GM21447 (cell line): ENCODE measurements at regions not wholly inside any gene's neighbourhood (a gene's known extent, or its start where the extent isn't known, plus 50 kb on each side); places are given as distances from the start of the nearest gene placed in this dataset.

ENCODE experiments used
- ATAC-seq: cut with Tn5 transposase; IDR thresholded peaks from one replicate; pipeline ENCODE4 v1.9.1; 2021; ENCODE audit not compliant: unreplicated experiment

DNA sequence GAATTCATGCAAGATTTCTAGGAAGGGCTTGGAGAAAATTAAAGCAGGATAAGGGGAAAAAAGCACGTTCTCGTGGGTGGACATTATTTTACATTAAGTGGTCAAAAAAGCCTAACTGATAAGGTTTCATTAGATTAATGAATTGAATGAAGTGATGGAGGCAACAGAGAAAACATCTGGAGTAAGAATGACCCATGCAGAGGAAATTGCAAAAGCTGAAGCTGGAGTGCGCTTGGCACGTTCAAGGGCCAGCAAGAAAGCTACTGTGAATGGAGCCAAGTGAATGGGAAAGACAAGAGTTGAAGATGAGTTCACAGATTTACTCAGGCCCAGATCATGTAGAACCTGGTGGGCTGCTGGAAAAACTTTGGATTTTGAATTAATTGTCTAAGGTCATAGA lies 777.9 kb downstream of the DACH1 start:
- no peak for ATAC-seq

DNA sequence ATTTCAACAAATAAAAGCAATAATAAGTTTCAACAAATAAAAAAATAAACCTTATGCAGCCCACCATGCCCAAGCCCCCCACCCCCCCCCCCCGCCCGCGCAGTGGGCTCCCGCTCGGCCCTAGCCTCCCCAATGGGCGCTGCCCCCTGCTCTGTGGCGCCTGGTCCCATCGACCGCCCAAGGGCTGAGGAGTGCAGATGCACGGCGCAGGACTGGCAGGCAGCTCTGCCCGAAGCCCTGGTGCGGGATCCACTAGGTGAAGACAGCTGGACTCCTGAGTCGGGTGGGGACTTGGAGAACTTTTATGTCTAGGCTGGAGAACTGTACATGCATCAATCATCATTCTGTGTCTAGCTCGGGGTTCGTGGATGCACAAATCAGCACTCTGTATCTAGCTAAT lies 779.6 kb downstream of the DACH1 start:
- ATAC-seq = no peak

DNA sequence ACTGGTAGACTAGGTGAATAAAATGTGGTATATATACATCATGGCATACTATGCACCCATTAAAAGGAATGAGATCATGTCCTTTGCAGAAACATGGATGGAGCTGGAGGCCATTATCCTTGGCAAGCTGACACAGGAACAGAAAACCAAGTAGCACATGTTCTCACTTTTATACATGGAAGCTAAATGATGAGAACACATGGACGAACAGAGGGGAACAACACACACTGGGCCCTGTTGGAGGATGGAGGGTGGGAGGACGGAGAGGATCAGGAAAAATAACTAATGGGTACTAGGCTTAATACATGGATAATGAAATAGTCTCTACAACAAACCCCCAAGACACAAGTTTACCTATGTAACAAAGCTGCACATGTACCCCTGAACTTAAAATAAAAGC lies 780.0 kb downstream of the DACH1 start:
- no peak for ATAC-seq

DNA sequence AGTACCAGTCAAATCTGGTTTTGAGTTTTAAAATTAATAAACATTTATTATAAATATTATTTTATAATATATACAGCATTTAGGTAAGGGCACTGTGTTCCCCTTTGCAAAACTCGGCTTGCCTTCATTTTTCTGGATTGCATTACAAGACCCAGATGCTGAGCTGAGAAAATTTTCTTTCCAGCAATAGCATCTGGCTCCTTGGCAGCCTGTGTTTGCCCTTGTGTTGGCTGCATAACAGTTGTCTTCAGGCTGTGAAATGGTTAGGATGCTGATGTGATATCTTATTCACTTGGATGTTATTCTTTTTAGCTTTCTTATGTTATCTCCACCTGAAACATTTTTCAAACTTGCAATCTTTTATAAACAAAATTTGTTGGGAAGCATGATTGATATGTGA lies 784.4 kb downstream of the DACH1 start:
- no peak for ATAC-seq

DNA sequence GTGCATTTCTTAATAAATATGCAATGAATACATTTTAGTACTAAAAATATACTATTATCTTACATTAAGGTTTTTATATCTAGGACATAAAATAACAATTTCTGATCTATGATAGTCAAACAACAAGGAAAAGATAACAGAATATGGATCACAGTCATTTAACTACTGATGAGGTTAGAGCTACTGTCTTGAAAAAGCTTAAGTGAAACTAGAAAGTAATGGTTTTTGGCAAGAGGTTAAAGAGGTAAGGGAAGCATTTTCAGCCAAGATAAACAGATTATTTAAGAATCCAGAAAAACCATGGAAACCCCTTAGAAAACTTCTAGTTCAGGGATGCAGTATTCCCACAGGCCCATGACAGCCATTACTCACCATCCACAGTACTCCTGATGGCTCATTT lies 787.4 kb downstream of the DACH1 start:
- no peak for ATAC-seq

DNA sequence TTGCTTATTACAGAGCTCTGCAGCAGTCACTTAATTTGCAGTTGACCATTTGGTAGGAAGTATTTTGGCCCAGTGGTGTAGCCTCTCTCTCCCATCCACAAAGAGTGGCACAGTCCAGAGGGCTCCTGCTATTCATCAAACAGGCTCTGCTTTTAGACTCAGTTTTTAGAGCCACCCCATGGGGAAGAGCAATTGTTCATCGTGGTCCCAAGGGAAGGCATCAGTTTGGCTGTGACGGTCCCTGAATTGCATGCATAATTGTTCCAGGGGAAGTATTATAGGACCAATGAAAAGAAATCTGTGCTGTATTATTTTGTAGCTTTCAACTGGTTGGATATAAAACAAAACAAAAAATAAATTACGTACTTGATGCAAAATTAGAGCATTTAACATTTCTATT lies 799.0 kb downstream of the DACH1 start:
- ATAC-seq = no peak

DNA sequence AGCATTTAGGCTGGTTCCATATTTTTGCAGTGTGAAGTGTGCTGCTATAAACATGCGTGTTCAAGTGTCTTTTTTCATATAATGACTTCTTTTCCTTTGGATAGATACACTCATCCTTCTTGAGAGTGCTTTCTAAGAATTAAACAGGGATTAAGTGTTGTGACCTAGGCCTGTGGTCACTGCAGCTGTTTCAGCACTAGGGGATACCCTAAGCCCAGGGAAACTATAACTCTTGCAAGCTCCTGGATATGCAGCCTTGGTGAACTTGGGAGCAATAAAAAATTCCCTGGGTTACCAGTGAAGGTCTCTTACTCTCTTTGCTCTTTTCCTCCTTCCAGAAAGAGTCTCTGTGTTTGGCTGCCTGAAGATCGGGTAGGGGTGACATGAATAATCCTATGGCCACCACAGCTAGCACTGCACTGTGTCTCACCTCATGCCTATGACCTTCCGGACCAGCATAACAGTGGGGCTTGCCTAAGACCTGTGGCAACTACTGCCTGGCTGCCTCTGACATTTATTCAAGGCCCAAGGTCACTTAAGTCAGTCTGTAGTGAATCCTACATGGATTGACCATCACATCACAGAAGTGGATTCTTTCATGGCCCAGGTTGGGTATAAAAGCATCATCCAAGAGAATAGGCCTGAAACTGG lies 799.7 kb downstream of the DACH1 start:
- ATAC-seq = no peak

DNA sequence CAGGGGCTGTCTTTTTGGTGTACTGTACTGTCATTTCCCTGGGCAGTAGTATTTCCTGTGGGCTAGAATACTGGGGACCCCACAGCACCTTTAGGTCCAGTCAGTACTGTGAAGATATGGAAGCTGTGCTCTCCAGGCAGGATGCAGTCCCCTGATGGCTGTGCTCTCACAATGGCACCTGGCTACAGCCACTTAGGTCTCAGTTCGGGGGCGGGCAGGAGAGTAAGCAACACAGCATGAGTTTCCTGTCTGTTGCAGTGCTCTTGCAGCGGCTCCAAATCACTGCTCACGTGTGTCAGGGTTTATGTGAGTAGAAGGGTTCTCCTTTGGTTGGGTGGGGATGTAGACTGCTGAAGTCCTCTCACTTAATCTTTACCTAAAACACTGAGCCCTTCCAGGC lies 810.4 kb downstream of the DACH1 start:
- no peak for ATAC-seq

DNA sequence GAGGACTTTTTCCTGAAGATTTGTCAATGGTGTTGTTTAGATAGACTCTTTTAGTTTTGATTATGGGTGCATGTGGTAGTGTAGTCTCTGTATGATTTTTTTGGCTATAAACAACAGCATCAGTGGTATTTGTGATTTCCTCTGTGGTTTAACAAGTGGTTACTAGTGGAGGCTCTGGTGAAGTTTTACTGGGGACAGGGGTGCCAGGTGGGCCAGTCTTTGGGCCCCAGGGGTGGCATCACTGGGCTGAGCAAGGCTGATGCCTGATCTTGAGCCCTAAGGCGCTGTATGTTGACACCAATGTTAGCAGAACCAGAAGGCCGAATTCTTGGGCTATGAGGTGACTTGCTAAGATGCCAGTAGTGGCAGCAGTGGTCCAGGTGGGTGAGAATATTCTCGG lies 811.4 kb downstream of the DACH1 start:
- no peak for ATAC-seq

DNA sequence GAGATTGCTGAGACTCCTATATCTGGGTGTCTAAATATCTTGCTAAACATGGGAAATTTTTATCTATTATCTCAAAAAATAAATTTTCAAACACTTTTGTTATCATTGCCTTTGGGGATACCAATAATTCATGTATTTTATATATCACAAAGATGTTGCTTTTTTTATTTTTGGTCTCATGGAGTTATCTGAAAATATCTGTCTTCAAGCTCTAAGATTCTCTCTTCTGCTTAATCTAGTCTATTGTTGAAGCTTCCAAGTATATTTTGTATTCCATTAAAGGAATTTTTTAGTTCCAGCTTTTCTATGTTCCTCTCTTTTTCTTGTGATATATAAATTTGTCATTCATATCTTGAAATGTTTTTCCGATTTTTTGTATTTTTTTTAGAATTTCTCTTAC lies 812.0 kb downstream of the DACH1 start:
- ATAC-seq = no peak

DNA sequence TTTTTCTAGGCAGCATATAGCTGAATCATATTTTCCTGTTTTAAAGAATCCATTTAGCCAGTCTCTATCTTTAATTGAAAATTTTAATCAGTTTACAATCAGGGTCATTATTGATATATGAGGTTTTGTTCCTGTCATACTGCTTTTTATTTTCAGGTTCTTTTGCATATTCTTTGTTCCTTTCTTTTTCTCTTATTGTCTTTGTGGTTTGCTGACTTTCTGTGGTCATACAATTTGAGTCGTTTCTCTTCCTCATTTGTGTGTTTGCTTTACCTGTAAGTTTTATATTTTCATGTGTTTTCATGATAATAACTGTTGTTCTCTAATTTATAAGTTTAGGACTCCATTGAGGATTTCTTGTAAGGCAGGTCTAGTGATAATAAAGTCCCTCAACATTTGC lies 812.6 kb downstream of the DACH1 start:
- peak; percentile 69 for ATAC-seq

DNA sequence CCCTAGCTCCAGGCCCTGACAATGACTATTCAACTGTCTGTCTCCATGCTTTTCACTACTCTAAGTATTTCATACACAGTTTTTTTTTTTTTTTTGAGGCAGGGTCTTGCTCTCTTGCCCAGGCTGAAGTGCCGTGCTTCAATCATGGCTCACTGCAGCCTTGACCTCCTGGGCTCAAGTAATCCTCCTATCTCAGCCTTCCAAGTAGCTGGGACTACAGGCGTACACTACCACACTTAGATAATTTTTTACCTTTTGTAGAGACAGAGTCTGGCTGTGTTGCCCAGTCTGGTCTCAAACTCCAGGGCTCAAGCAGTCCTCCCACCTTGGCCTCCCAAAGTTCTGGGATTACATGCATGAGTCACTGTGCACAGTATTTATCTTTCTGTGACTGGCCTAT lies 815.4 kb downstream of the DACH1 start:
- ATAC-seq = no peak

DNA sequence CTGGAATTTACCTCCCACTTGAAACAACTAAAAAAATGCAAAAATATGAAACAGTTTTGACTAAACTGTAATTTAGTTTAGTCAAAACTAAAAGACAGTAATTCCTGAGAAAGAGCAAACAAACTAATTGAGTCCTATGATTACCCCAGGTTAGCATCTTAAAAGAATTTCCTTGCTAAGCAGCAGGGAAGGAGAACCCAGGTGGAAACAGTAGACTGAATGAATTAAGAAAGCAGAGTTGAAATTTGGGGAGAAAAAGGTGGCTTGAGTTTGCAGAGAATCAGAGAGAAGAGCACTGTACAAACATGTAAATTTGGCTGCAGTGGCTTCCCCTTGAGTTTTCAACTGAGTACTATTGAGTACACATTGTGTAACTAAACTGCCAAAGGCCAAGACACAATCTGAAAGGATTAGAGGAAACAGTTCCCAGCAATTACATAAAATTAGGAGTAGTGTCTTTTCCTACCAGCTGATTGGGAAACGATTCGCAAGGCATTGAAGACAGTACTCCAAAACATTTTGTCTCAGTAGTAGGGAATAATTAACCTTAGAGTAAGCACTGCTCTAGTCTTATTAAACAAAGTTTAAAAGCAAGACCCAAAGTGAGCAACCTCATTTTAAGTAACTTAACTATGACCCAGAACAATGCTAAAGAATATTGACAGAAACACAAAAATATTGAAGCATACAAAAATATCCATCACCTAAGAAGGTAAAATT lies 820.5 kb downstream of the DACH1 start:
- no peak for ATAC-seq

DNA sequence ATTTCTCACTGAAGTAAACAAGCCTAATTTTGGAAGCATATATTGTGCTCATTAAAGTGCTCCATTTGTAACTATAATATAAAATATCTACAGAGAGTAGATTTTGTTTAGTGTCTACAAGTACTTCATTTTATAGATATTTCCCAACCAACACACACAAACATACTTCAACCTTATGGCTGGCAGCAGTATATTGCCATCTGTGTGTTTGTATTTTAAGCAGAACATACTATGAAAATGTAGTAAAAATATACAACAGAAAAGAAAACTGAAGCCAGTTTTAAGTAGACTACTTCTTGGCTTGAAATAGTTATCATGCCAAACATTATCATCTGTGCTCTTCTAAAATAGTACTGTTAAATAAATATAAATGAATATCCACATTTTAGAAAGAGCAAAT lies 821.9 kb downstream of the DACH1 start:
- no peak for ATAC-seq

DNA sequence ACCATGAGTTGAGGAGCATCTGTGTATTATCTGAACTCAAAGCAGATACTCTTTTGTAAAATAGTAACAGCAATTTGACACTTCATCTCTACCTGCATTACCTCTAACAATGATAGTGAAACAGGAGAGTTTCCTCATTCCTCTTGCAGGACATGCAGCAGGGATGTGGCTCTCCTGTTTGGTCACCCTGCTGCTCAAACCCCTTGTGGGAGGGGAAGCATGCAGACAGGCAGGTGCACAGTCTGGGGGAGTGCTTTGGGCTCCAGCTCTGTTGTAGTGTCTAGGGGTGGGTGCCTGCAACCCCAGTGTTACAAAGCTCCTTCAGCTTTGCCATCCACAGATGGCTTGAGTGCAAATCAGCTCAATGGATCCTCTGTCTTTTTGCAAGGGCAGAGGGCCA lies 827.6 kb downstream of the DACH1 start:
- no peak for ATAC-seq

DNA sequence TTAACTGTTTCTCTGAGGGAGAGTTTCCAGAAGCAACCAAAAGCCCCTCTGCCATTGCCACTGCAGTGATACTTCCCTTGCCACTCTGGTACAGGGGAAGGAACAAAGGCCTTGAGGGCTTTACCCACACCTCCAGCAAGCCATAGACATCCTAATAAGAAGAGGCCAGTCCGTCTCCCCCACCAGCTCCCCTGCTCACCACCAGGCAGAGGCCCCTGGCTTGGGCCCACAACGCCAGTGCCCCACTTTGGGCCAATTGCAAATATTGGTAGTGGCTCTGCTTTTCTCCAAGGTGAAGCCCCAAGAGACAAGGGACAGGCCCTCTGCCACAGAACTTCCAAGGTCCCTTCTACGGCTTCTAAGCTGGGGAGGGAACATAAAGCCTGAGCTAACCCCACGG lies 833.0 kb downstream of the DACH1 start:
- ATAC-seq = no peak

DNA sequence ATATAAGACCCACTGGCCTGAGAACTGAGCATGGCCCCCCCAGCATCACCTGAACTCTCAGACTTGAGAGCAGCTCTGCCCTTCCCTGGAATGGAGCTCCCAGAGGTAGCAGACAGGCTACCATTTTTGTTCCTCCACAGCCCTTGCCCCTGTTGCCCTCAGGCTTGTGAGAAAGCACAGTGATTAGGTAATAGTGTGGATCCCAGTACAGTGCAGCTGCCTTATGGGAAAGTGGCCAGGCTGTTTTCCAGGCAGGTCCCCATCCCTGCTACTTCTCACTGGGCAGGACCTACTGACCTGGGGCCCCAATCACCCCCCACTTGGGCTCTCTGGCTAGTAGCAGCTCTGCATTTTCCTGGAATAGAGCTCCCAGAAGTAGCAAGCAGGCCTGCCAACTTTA lies 834.0 kb downstream of the DACH1 start:
- no peak for ATAC-seq

DNA sequence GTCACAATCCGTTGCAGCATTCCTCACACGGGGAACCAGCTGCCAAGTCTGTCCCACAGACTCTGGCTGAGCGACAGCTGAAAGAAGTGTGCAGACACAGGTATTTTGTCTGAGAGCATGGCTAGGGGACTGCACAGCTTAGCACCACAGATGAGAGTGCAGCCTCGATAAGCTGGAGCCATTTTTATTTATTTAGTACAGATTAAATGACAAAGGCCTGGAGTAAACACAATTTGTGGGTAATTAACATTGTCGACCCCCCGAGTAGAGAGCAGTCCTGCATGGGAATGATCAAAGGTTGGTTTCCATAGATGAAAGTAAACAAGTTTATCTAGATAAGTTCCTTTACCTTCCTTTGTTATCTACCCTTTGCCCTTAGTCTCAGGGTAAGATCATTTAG lies 836.2 kb downstream of the DACH1 start:
- ATAC-seq = no peak

DNA sequence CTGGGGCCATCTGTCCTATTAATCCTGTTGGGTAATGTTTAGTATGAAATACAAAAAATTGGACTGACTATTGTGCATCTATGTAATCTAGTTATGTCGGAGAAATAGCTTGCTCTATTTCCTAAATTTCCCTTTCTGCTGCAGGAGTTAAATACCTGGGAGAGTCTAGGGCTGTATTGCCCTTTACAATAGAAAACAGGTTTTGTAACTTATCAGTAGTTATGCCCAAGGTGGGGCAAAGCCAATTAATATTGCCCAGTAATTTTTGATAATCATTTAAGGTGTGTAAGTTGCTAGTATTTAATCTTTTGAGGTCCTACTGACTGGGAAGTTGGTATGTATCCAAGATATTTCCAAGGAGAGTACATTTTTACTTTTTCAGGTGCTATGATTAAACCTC lies 838.1 kb downstream of the DACH1 start:
- ATAC-seq = no peak

DNA sequence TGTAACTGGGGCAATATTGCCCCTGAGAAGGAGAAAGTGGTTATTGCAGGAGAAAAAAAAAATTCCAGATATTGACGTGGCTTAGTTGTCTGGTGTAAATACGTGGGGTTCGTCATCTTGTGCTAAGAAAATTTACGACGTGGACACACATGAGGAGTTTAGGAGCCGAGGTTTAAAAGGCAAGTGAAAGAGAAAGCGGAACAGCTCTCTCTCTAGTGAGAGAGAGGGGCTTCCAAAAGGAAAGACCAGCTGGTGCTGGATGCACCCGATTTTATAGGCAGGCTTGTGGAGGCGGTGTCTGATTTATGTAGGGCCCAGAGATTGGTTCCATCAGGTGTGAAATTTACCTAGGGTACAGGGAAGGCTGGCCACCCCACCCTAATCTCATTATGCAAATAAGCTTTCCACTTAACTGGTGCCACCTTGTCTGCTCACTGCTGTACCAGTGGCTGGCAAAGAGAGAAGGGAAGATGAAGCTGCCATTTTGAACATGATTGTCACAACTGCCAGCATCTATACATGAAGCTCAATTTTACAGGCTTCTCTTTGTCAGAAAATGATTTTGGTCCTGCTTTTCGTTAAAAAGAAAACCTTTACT lies 845.1 kb downstream of the DACH1 start:
- no peak for ATAC-seq

DNA sequence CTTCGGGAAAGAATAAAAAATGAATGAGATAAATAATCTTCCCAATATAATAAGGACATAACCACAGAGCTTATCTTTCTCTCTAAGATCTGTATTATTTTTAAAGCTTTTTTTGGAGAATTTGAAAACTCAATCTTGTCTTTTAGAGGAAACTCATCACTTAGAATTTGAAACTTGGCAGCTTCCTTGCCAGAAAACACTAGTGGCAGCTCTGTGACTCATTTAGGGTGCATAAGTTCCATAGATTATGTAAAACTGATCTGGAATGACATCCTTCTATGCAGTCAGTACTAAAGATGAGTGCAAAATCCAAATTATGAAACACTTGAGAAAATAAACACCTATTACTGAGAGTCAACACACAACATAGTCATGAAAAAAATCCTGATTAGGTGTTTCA lies 848.0 kb downstream of the DACH1 start:
- no peak for ATAC-seq

DNA sequence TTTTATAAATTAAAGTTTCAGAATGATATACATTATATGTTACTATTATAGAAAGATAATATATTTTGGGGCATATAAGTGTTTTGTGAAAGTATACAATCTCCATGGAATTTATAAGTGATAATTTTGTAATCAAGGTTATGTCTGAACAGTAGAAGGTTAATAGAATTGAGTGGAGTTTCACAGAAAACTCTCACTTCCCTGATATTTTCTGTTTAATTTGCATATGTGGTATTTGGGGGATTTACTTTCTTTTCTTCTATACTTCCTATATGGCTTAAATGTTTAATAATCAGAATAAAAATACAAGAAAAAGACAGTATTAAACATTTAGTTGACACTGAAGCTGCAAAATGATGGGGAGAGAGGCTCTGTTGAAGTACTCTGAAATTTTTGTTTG lies 848.5 kb downstream of the DACH1 start:
- ATAC-seq = no peak

DNA sequence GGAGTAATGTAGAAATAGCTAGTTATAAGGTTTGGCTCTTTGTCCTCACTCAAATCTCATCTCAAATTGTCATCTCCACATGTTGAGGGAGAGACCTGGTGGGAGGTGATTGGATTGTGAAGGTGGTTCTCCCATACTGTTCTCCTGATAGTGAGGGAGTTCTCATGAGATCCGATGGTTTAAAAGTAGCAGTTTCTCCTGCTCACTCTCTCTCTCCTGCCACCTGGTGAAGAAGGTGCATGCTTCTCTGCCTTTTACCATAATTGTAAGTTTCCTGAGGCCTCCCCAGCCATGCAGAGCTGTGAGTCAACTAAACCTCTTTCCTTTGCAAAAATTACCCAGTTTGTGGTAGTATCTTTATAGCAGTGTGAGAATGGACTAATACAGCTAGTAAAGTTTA lies 849.4 kb downstream of the DACH1 start:
- ATAC-seq = no peak
